ENCODE measurements at regions not wholly inside any gene's neighbourhood (a gene's known extent, or its start where the extent isn't known, plus 50 kb on each side); places are given as distances from the start of the nearest gene placed in this dataset.

GRCh38 chr2:819121-819520, 131.5 kb upstream of the SNTG2 start:
- TF ChIP-seq EZH2 (IDR thresholded peaks at IDR 0.05; ENCODE audit: low read depth) (no peak), CTCF (conservative IDR thresholded peaks at IDR 0.05) (no peak)
